ENCODE measurements at regions not wholly inside any gene's neighbourhood (a gene's known extent, or its start where the extent isn't known, plus 50 kb on each side); places are given as distances from the start of the nearest gene placed in this dataset.

- Histone ChIP-seq H2BK120ac (ENCODE audit: low read depth, low read length) (no peak overlapping the region), H3K9ac (ENCODE audit: low read depth, low read length) (no peak overlapping the region), H3K79me1 (ENCODE audit: low read depth in 1 of 2, low read length in 2 of 2) (no peaks in the 10 kb centered on the region), H3K23ac (ENCODE audit: low read depth, low read length) (no peak overlapping the region), H4K91ac (ENCODE audit: insufficient read depth, low read depth, low read length) (no peak overlapping the region), H3K9me1 (ENCODE audit: insufficient read depth, low read length) (no peaks in the 10 kb centered on the region), H3K27ac (ENCODE audit: insufficient read depth, low read length) (no peak overlapping the region), H3K4me2 (ENCODE audit: low read depth, low read length) (no peak overlapping the region), H3K4me3 (ENCODE audit: insufficient read depth, low read depth, low read length) (no peak overlapping the region), H3K14ac (replicated peaks; ENCODE audit: low read depth, low read length) (no peak overlapping the region), H3K56ac (ENCODE audit: extremely low read depth, insufficient read depth, low read length) (no peak overlapping the region), H2AK5ac (ENCODE audit: low read depth, low read length) (no peak overlapping the region), H2BK20ac (ENCODE audit: low read depth, low read length) (no peak overlapping the region), H2AK9ac (replicated peaks; ENCODE audit: low read depth, low read length, poor library complexity) (no peak overlapping the region), H4K20me1 (ENCODE audit: insufficient read depth, low read length) (no peaks in the 10 kb centered on the region), H3K4ac (ENCODE audit: low read depth, low read length) (no peak overlapping the region), H2BK5ac (ENCODE audit: low read depth, low read length, poor library complexity, severe bottlenecking) (no peak overlapping the region), H3K36me3 (ENCODE audit: control insufficient read depth, insufficient read depth, low read length) (no peaks in the 10 kb centered on the region), H2AFZ (replicated peaks; ENCODE audit: low read length, poor library complexity) (no peak overlapping the region), H3K18ac (ENCODE audit: low read depth, low read length) (no peak overlapping the region), H4K8ac (ENCODE audit: low read depth in 2 of 2, low read length in 2 of 2) (no peak overlapping the region), H3K4me1 (ENCODE audit: control insufficient read depth, insufficient read depth, low read length) (no peaks in the 10 kb centered on the region), H3K27me3 (ENCODE audit: control insufficient read depth, insufficient read depth, low read length) (no peaks in the 10 kb centered on the region), H2BK15ac (ENCODE audit: low read depth, low read length) (no peak overlapping the region), H4K5ac (ENCODE audit: low read depth, low read length) (no peak overlapping the region), H3K9me3 (ENCODE audit: control insufficient read depth, insufficient read depth, low read length) (no peaks in the 10 kb centered on the region)
- no peak for ATAC-seq (ENCODE audit: low read depth)
- no peak for TF ChIP-seq MAZ (IDR thresholded peaks at IDR 0.05; ENCODE audit: borderline replicate concordance, low read depth, low read length)
- no peak for TF ChIP-seq CEBPB (IDR thresholded peaks at IDR 0.05; ENCODE audit: low read depth, low read length)
- TF ChIP-seq BHLHE40 (IDR thresholded peaks at IDR 0.05; ENCODE audit: low read depth, low read length) = no peak
- no peak for TF ChIP-seq FOS (IDR thresholded peaks at IDR 0.05; ENCODE audit: low read depth, low read length)
- TF ChIP-seq SMC3 (IDR thresholded peaks at IDR 0.05; ENCODE audit: low read depth, low read length) = no peak
- no peak for TF ChIP-seq CHD1 (IDR thresholded peaks at IDR 0.05; ENCODE audit: low read depth, low read length)
- TF ChIP-seq NFE2L2 (IDR thresholded peaks at IDR 0.05; ENCODE audit: low read depth, low read length) = no peak
- TF ChIP-seq RFX5 (IDR thresholded peaks at IDR 0.05; ENCODE audit: low read depth, low read length) = no peak
- no TSS peak for BruUV-seq (replicated peaks)
- WGBS, 2 experiments (ENCODE audit: extremely low coverage in 2 of 2, insufficient read length in 1 of 2) = 85% methylated on average over 12 of the region's 12 CpGs; no CpG with 5 or more reads in 1 of the 2 experiments
- ChIA-PET POLR2A (ENCODE audit: unreplicated experiment) (no interaction called here), CTCF (no interaction called here)
- in situ Hi-C loops (cut with MboI; ENCODE audit: low sequenced_read_pairs) = no loop called here
- intact Hi-C loops (cut with micrococcal nuclease) = no loop called here
- dilution Hi-C loops (cut with HindIII; ENCODE audit: low sequenced_read_pairs, unreplicated experiment) = no loop called here
- DNase-seq = no peak
Measured at GRCh38 chr4:177761692-177762091, 319.5 kb upstream of the AGA start.

Data from IMR-90 (cell line).